ENCODE measurements at regions not wholly inside any gene's neighbourhood (a gene's known extent, or its start where the extent isn't known, plus 50 kb on each side); places are given as distances from the start of the nearest gene placed in this dataset.

GRCh38 chr21:28743723-28744122 is 249.0 kb downstream of the LTN1 start:
- Mint-ChIP-seq H3K27ac (no peak overlapping the region), H3K4me3 (no peak overlapping the region)
- no peak for DNase-seq

GRCh38 chr21:28742527-28742926 is 250.2 kb downstream of the LTN1 start:
- DNase-seq (no peak), ATAC-seq (replicated peaks) (no peak)
- Mint-ChIP-seq H3K4me1 (peaks cover 0 to 3% of the 10 kb centered on the region in 2 donors), H3K27ac (no peak overlapping the region), H3K4me3 (no peak overlapping the region), H3K27me3 (peaks cover 0 to 3% of the 10 kb centered on the region in 2 donors), H3K36me3 (peaks cover 0 to 4% of the 10 kb centered on the region in 2 donors), H3K9me3 (no peaks in the 10 kb centered on the region)

More at GRCh38 chr21:28743723-28744122, 249.0 kb downstream of the LTN1 start:
- H3K9me3 Mint-ChIP-seq = no peaks in the 10 kb centered on the region
- peaks cover 0 to 3% of the 10 kb centered on the region in 2 donors for H3K4me1 Mint-ChIP-seq
- H3K36me3 Mint-ChIP-seq = peaks cover 0 to 4% of the 10 kb centered on the region in 2 donors
- peaks cover 0 to 3% of the 10 kb centered on the region in 2 donors for H3K27me3 Mint-ChIP-seq
- no peak for ATAC-seq (replicated peaks)

DNA sequence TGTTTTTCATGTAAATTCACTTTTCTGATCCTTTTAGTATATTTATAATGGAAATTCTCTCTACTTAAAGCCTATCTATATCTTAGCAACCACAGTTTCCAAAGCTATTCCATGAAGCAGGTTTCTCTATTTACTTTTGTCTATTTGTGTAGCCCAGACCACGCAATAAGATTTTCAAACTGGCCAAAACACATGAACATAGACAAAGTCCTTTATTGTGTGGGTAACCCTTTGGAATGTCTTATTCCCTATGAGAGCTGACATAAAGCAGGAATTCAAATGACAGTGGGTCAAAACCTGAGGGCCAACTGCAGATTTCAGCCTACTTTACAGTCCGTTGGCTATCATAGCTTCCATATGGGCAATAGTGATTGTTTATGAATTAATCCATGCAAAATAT is 252.6 kb downstream of the LTN1 start:
- Mint-ChIP-seq H3K27ac (no peak overlapping the region), H3K27me3 (peaks cover 0 to 3% of the 10 kb centered on the region in 2 donors), H3K36me3 (peaks cover 0 to 4% of the 10 kb centered on the region in 2 donors), H3K9me3 (no peaks in the 10 kb centered on the region), H3K4me1 (peaks cover 0 to 3% of the 10 kb centered on the region in 2 donors), H3K4me3 (no peak overlapping the region)
- DNase-seq (no peak), ATAC-seq (replicated peaks) (no peak)

DNA sequence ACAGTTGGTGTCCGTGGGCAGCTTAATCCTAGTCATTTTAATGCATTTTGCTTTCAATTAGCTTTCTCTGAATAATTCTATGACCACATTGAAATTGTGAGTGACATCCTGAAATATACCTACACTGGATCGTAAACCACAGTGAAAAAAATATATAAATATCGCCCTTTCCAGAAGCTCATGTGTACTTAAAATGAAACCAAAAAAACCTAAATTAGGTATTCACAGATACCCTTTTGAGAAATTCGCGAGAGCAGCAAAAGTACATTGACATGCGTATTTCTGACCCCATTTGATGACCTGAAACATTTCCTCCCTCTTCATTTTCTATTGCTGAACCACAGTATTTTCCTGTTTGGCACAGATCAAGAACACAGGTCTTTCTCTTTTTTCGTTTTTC is 253.8 kb downstream of the LTN1 start:
- no peaks in the 10 kb centered on the region for H3K9me3 Mint-ChIP-seq
- DNase-seq (no peak), ATAC-seq (replicated peaks) (peak; percentile 38 to 58)
- H3K4me3 Mint-ChIP-seq = no peak overlapping the region
- peaks cover 0 to 3% of the 10 kb centered on the region in 2 donors for H3K27me3 Mint-ChIP-seq
- H3K36me3 Mint-ChIP-seq = peaks cover 0 to 4% of the 10 kb centered on the region in 2 donors
- H3K27ac Mint-ChIP-seq = peak overlapping the region; percentile 57
- peaks cover 0 to 3% of the 10 kb centered on the region in 2 donors for H3K4me1 Mint-ChIP-seq

DNA sequence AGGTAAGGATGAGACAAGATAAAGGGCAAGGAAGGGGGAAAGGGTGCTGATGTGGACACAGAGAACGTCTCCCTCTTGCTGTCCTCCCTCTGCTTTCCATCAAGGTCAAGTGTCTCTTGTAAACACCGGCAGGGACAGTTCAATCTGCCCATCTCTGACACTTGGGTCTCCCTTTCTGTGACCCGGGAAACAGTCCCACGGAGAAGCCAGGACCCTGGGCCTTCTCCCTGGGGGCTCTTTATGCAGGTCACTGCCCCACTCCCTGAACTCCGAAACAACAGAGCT is 254.3 kb downstream of the LTN1 start:
- no peak overlapping the region for H3K27ac Mint-ChIP-seq
- ATAC-seq (replicated peaks) (no peak), DNase-seq (no peak)
- H3K36me3 Mint-ChIP-seq = peaks cover 0 to 2% of the 10 kb centered on the region in 2 donors
- no peaks in the 10 kb centered on the region for H3K9me3 Mint-ChIP-seq
- peaks cover 0 to 3% of the 10 kb centered on the region in 2 donors for H3K4me1 Mint-ChIP-seq
- no peak overlapping the region for H3K4me3 Mint-ChIP-seq
- H3K27me3 Mint-ChIP-seq = peaks cover 0 to 3% of the 10 kb centered on the region in 2 donors

DNA sequence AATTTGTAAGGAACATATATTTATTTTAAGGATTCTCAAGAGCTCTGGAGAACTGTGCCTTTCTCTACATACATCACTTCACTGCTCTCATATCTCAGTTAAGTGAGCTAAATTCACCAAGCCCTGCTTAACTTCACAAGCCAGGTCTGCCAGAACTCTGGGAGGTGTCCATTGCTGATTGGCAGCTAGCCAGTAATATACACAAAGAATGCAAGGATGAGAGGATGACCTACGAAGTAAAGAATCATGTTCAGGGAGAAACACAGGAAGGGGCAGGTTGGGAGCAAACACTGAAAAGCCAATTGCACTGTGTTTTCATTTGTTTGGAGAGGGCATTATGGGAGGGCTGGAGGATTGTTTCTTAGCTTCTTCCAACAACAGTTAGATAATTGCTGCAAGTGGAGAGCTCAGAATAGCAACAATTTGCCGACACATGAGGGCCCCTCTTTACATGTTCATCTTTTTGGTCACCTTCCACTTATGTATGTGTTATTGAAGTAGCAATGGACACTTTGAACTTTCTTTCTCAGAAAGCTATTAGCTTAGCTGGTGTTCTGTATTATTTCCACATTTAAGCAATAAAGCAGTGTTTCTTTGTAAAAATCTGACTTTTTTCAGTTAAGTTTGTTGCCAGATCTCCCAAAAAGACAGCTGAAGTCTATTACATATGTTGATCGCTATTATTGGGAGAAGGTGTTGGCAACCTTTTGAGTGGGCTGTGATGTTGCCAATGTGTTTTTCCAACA is 254.8 kb downstream of the LTN1 start:
- no peak overlapping the region for H3K4me3 Mint-ChIP-seq
- H3K27ac Mint-ChIP-seq = no peak overlapping the region
- DNase-seq = no peak
- no peak for ATAC-seq (replicated peaks)
- H3K36me3 Mint-ChIP-seq = no peaks in the 10 kb centered on the region
- H3K9me3 Mint-ChIP-seq = no peaks in the 10 kb centered on the region
- no peaks in the 10 kb centered on the region for H3K27me3 Mint-ChIP-seq
- peaks cover 0 to 3% of the 10 kb centered on the region in 2 donors for H3K4me1 Mint-ChIP-seq

DNA sequence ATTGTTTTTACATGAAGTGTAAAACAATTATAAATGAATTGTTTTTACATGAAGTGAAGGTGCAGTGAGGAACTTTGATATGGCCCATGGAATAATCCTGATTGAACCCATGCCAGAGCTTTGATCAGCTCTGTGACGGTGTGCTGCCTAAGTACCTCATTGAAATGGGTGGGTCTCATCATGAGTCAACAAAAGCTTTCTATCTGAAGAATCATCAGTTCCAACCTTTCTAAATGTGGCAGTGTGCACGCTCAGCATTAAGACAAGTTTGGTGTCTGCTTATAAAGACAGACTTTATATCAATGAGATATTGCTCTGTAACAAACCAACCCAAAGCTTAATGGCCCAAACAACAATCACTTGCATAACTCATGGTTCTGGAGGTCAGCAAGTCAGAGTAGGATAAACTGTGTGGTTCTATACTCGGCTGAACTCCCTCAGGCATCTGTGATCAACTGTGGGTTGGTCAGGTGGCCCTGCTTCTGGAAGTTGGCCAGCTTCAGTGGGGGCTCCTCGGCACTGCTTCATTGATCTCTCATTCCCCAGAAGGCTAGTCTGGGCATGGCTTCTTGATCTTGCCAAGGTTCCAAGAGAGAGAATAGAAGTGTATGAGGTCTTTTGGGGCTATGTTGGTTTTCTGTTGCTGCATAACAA is 258.0 kb downstream of the LTN1 start:
- Mint-ChIP-seq H3K36me3 (no peaks in the 10 kb centered on the region), H3K9me3 (no peaks in the 10 kb centered on the region), H3K27ac (no peak overlapping the region), H3K4me1 (peaks cover 0 to 5% of the 10 kb centered on the region in 2 donors), H3K4me3 (no peak overlapping the region), H3K27me3 (no peaks in the 10 kb centered on the region)
- DNase-seq = no peak
- ATAC-seq (replicated peaks) = no peak

DNA sequence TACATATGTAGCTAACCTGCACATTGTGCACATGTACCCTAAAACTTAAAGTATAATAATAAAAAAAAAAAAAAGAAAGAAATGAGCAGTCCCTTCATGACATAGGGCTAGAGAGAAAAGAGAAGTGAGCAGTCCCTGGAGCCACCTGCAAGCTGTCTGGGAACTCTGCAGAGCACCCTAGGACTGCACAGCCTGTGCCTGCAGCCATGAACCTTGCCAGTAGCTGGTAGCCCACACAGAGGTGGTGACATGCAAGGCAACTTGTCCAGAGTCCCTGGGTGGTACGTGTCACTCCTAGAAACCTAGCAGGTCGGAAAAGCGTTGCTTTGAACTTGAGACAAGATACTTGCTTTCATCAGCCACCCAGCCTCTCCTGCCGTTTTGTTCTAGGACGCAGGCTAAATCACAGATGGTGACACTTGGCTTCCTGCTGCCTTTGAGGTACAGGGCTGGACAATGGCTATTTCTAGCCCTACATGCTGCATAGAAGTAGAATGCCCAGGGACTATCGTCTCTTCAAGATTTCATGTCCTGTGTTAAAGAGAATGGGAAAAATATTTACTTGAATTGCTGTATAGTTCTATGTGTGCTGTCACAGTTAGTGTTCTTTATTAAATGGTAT is 260.9 kb downstream of the LTN1 start:
- ATAC-seq (replicated peaks) (peak; percentile 77 to 83), DNase-seq (no peak)
- Mint-ChIP-seq H3K36me3 (no peaks in the 10 kb centered on the region), H3K4me3 (no peak overlapping the region), H3K9me3 (no peaks in the 10 kb centered on the region), H3K27ac (no peak overlapping the region), H3K4me1 (peaks cover 0 to 2% of the 10 kb centered on the region in 2 donors), H3K27me3 (no peaks in the 10 kb centered on the region)

DNA sequence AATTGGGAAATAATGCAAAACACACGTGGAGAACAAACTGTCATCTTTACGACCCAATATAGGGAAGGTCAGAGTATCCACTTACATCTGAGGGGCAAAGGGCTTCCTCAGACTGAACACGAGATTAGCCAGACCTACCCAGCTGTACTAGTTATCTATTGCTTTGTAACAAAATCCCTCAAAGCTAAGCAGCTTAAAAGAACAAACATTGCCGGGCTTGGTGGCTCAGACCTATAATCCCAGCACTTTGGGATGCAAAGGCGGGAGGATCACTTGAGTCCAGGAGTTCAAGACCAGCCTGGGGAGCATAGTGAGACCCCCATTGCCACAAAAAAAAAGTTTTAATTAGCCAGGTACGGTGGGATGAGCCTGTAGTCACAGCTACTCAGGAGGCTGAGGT is 262.8 kb downstream of the LTN1 start:
- no peak for DNase-seq
- Mint-ChIP-seq H3K9me3 (no peaks in the 10 kb centered on the region), H3K36me3 (no peaks in the 10 kb centered on the region), H3K27ac (no peak overlapping the region), H3K4me3 (no peak overlapping the region), H3K27me3 (no peaks in the 10 kb centered on the region), H3K4me1 (peaks cover 0 to 2% of the 10 kb centered on the region in 2 donors)
- ATAC-seq (replicated peaks) = no peak

- no peak overlapping the region for H3K4me3 Mint-ChIP-seq
- peaks cover 0 to 2% of the 10 kb centered on the region in 2 donors for H3K4me1 Mint-ChIP-seq
- no peaks in the 10 kb centered on the region for H3K36me3 Mint-ChIP-seq
- no peaks in the 10 kb centered on the region for H3K27me3 Mint-ChIP-seq
- ATAC-seq (replicated peaks) (no peak), DNase-seq (no peak)
- no peaks in the 10 kb centered on the region for H3K9me3 Mint-ChIP-seq
- H3K27ac Mint-ChIP-seq = no peak overlapping the region
Observed at GRCh38 chr21:28727809-28728208, 264.9 kb downstream of the LTN1 start.

- no peak overlapping the region for H3K4me3 Mint-ChIP-seq
Observed at GRCh38 chr21:28725396-28725795, 267.3 kb downstream of the LTN1 start.

GRCh38 chr21:28723646-28724045 is 269.0 kb downstream of the LTN1 start:
- no peaks in the 10 kb centered on the region for H3K9me3 Mint-ChIP-seq
- no peak overlapping the region for H3K27ac Mint-ChIP-seq
- no peak for ATAC-seq (replicated peaks)
- DNase-seq = no peak
- no peaks in the 10 kb centered on the region for H3K36me3 Mint-ChIP-seq
- peaks cover 0 to 6% of the 10 kb centered on the region in 2 donors for H3K27me3 Mint-ChIP-seq
- no peak overlapping the region for H3K4me3 Mint-ChIP-seq
- H3K4me1 Mint-ChIP-seq = no peaks in the 10 kb centered on the region

More at GRCh38 chr21:28725396-28725795, 267.3 kb downstream of the LTN1 start:
- no peak for ATAC-seq (replicated peaks)
- Mint-ChIP-seq H3K27me3 (no peaks in the 10 kb centered on the region), H3K36me3 (no peaks in the 10 kb centered on the region), H3K27ac (no peak overlapping the region), H3K9me3 (no peaks in the 10 kb centered on the region), H3K4me1 (no peaks in the 10 kb centered on the region)
- no peak for DNase-seq

GRCh38 chr21:28719723-28720122 is 273.0 kb downstream of the LTN1 start:
- Mint-ChIP-seq H3K4me3 (no peak overlapping the region), H3K27ac (no peak overlapping the region), H3K36me3 (no peaks in the 10 kb centered on the region), H3K4me1 (peaks cover 2 to 7% of the 10 kb centered on the region in 2 donors), H3K27me3 (peaks cover 0 to 6% of the 10 kb centered on the region in 2 donors), H3K9me3 (peaks cover 0 to 1% of the 10 kb centered on the region in 2 donors)
- ATAC-seq (replicated peaks) (no peak), DNase-seq (no peak)

GRCh38 chr21:28714777-28715464 is 277.8 kb downstream of the LTN1 start:
- H3K4me1 Mint-ChIP-seq = peaks cover 3 to 7% of the 10 kb centered on the region in 2 donors
- ATAC-seq (replicated peaks) (no peak), DNase-seq (no peak)
- H3K4me3 Mint-ChIP-seq = no peak overlapping the region
- H3K27ac Mint-ChIP-seq = no peak overlapping the region
- H3K9me3 Mint-ChIP-seq = peaks cover 0 to 1% of the 10 kb centered on the region in 2 donors
- peaks cover 0 to 6% of the 10 kb centered on the region in 2 donors for H3K27me3 Mint-ChIP-seq
- no peaks in the 10 kb centered on the region for H3K36me3 Mint-ChIP-seq

Data from stimulated activated naive B cell treated with anti-CD40 and anti-IgM and Interleukin-4, amounts not matched to agents 10 μg/mL and 1 μg/mL and 100 μg/mL, for 72 hours (primary cell).